ENCODE measurements at regions not wholly inside any gene's neighbourhood (a gene's known extent, or its start where the extent isn't known, plus 50 kb on each side); places are given as distances from the start of the nearest gene placed in this dataset.

DNA sequence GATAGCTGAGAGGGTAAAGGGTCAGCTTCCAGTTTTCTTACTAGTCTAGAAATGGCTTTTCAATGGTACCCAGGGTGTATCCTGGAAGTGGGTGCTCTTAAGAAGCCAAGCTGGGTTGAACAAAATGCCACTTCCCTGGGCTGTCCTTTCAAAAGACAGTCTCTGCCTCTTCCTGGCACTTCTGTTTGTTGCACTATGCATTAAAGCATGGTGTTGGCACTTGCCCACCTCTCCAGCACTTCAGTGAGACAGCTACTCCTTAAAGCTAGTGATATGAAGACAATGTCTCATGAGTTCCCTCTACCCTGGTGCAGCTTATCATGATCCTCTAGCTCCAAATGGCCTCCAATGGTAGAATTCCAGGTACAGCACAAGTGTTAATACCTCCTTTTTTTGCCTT, 74.3 kb upstream of the IGFBP5 start:
- Histone ChIP-seq H3K4me2 (no peak overlapping the region), H3K27ac (no peak overlapping the region), H2AFZ (ENCODE audit: low read depth) (no peak overlapping the region), H3K4me1 (ENCODE audit: low read depth, poor library complexity, severe bottlenecking) (no peaks in the 10 kb centered on the region), H4K20me1 (ENCODE audit: insufficient read depth) (no peaks in the 10 kb centered on the region), H3K4me3 (IDR thresholded peaks at IDR 0.05; ENCODE audit: insufficient read depth, low read depth, low read length) (no peak overlapping the region), H3K79me2 (ENCODE audit: insufficient read depth, low read depth) (no peaks in the 10 kb centered on the region), H3K27me3 (ENCODE audit: insufficient read depth, low read depth) (no peaks in the 10 kb centered on the region), H3K9ac (no peak overlapping the region), H3K36me3 (ENCODE audit: insufficient read depth) (no peaks in the 10 kb centered on the region)
- TF ChIP-seq, protein P1, sequence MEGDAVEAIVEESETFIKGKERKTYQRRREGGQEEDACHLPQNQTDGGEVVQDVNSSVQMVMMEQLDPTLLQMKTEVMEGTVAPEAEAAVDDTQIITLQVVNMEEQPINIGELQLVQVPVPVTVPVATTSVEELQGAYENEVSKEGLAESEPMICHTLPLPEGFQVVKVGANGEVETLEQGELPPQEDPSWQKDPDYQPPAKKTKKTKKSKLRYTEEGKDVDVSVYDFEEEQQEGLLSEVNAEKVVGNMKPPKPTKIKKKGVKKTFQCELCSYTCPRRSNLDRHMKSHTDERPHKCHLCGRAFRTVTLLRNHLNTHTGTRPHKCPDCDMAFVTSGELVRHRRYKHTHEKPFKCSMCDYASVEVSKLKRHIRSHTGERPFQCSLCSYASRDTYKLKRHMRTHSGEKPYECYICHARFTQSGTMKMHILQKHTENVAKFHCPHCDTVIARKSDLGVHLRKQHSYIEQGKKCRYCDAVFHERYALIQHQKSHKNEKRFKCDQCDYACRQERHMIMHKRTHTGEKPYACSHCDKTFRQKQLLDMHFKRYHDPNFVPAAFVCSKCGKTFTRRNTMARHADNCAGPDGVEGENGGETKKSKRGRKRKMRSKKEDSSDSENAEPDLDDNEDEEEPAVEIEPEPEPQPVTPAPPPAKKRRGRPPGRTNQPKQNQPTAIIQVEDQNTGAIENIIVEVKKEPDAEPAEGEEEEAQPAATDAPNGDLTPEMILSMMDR (conservative IDR thresholded peaks at IDR 0.05; ENCODE audit: low read depth, low read length), result no peak

DNA sequence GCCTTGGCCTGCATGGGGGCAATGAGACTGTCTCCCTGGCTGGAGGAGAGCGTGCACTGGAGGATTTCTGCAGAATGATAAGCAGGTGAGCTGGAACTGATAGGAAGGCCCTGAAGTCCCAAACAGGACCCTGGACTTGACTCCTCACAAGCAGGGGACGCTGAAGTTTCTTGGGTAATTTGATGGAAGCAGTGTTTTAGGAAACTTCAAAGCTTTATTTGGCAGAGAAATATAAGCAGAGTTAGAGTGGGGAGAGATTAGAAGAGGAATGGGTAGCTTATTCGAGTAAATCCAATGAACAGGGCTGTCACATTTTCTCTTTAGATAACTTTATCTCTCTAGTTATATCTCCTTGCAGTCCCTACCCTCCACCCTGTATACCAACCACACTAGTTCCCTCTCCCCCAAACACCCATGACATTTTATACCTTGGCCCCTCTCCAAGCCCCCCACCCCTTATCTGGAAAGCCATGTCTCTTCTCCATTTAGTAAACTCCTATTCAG, 73.6 kb upstream of the IGFBP5 start:
- no peak overlapping the region for H3K4me3 ChIP-seq (IDR thresholded peaks at IDR 0.05; ENCODE audit: insufficient read depth, low read depth, low read length)
- H3K9ac ChIP-seq, result no peak overlapping the region
- no peaks in the 10 kb centered on the region for H4K20me1 ChIP-seq (ENCODE audit: insufficient read depth)
- no peak overlapping the region for H2AFZ ChIP-seq (ENCODE audit: low read depth)
- no peaks in the 10 kb centered on the region for H3K79me2 ChIP-seq (ENCODE audit: insufficient read depth, low read depth)
- H3K4me1 ChIP-seq (ENCODE audit: low read depth, poor library complexity, severe bottlenecking), result no peaks in the 10 kb centered on the region
- no peak overlapping the region for H3K27ac ChIP-seq
- TF ChIP-seq, protein P1 (conservative IDR thresholded peaks at IDR 0.05; ENCODE audit: low read depth, low read length), result no peak
- H3K4me2 ChIP-seq, result no peak overlapping the region
- H3K27me3 ChIP-seq (ENCODE audit: insufficient read depth, low read depth), result no peaks in the 10 kb centered on the region
- no peaks in the 10 kb centered on the region for H3K36me3 ChIP-seq (ENCODE audit: insufficient read depth)

DNA sequence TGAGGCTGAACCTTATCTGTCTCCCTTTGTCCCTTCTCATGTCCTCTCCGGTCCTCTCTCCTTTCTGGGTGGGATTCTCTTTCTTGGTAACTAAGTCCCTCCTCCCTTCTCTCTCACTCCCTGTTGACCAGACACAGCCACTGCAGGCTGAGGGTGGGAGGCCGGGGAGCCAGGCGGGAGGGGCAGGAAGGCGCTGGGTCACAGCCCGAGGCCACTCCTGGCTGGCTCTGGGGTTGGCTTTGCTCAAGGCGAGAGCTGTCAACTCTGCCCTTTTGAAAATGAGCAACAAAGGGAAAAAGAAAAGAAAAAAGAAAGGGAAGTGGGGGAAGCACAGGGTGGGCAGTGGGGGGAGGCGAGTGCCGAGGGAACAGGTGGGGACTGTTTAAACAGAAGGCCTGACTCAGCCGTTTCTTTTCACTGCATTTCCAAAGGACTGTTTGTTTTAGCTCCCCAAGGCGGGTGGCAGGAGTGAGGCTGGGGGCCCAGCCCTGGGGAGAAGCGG, 70.5 kb upstream of the IGFBP5 start:
- Histone ChIP-seq H2AFZ (ENCODE audit: low read depth) (no peak overlapping the region), H3K9ac (no peak overlapping the region), H3K27ac (no peak overlapping the region), H3K4me1 (ENCODE audit: low read depth, poor library complexity, severe bottlenecking) (no peaks in the 10 kb centered on the region), H3K4me3 (IDR thresholded peaks at IDR 0.05; ENCODE audit: insufficient read depth, low read depth, low read length) (no peak overlapping the region), H3K79me2 (ENCODE audit: insufficient read depth, low read depth) (no peaks in the 10 kb centered on the region), H3K4me2 (no peak overlapping the region), H3K36me3 (ENCODE audit: insufficient read depth) (no peaks in the 10 kb centered on the region), H4K20me1 (ENCODE audit: insufficient read depth) (no peaks in the 10 kb centered on the region), H3K27me3 (ENCODE audit: insufficient read depth, low read depth) (no peaks in the 10 kb centered on the region)
- TF ChIP-seq, protein P1 (conservative IDR thresholded peaks at IDR 0.05; ENCODE audit: low read depth, low read length), result no peak

DNA sequence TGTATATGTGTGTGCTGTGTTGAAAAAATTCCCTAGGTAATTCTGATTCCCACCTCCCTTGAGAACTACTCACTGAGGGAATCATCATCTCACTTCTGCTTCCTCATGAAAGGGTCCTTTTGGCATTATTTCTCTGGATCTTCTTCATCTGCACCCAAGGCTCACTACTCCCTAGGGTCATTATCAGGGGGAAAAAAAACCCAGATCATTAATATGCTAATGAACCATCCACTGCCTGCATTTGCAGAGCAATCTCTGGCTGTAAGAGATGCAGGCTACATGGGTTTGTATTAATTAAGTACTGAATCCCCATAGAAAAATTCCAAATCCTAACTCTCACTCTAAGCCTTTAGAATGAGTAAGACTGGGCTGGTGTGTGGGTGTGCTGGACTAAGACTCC, 68.0 kb upstream of the IGFBP5 start:
- no peaks in the 10 kb centered on the region for H3K4me1 ChIP-seq (ENCODE audit: low read depth, poor library complexity, severe bottlenecking)
- no peaks in the 10 kb centered on the region for H3K27me3 ChIP-seq (ENCODE audit: insufficient read depth, low read depth)
- no peak overlapping the region for H3K4me2 ChIP-seq
- no peaks in the 10 kb centered on the region for H3K36me3 ChIP-seq (ENCODE audit: insufficient read depth)
- H4K20me1 ChIP-seq (ENCODE audit: insufficient read depth), result no peaks in the 10 kb centered on the region
- TF ChIP-seq, protein P1 (conservative IDR thresholded peaks at IDR 0.05; ENCODE audit: low read depth, low read length), result no peak
- H2AFZ ChIP-seq (ENCODE audit: low read depth), result no peak overlapping the region
- no peak overlapping the region for H3K27ac ChIP-seq
- no peaks in the 10 kb centered on the region for H3K79me2 ChIP-seq (ENCODE audit: insufficient read depth, low read depth)
- no peak overlapping the region for H3K4me3 ChIP-seq (IDR thresholded peaks at IDR 0.05; ENCODE audit: insufficient read depth, low read depth, low read length)
- no peak overlapping the region for H3K9ac ChIP-seq
